H9 (cell line): ENCODE measurements at regions not wholly inside any gene's neighbourhood (a gene's known extent, or its start where the extent isn't known, plus 50 kb on each side); places are given as distances from the start of the nearest gene placed in this dataset.

Experiments used
- DNase-seq: peaks from one replicate; pipeline ENCODE4 v3.0.0-alpha.2; 2017
- H2AFZ ChIP-seq: one replicate; pipeline ENCODE4 v1.6.1; 2013; ENCODE audit warnings: mild to moderate bottlenecking, low read length, control low read depth, moderate library complexity
- H2AK5ac ChIP-seq: 2 replicates; pipeline ENCODE4 v1.6.1; 2013; ENCODE audit warnings: low read length, control low read depth, mixed read lengths; ENCODE audit not compliant: insufficient read length
- H2BK120ac ChIP-seq: one replicate; pipeline ENCODE4 v1.6.1; 2013; ENCODE audit warnings: low read depth, mild to moderate bottlenecking, low read length, control low read depth, inconsistent platforms; ENCODE audit not compliant: poor library complexity, severe bottlenecking
- H2BK12ac ChIP-seq: 2 replicates; pipeline ENCODE4 v1.6.1; 2013; ENCODE audit warnings: low read length, control low read depth, mixed read lengths, low read depth; ENCODE audit not compliant: insufficient read length
- H2BK15ac ChIP-seq: 2 replicates; pipeline ENCODE4 v1.6.1; 2013; ENCODE audit warnings: low read depth, low read length, control low read depth
- H2BK20ac ChIP-seq: one replicate; pipeline ENCODE4 v1.6.1; 2013; ENCODE audit warnings: low read depth, mild to moderate bottlenecking, low read length, control low read depth, inconsistent platforms; ENCODE audit not compliant: poor library complexity, severe bottlenecking
- H2BK5ac ChIP-seq: 2 replicates; pipeline ENCODE4 v1.6.1; 2013; ENCODE audit warnings: low read length, control low read depth, mixed read lengths; ENCODE audit not compliant: insufficient read length
- H3K14ac ChIP-seq: 2 replicates; pipeline ENCODE4 v1.6.1; 2013; ENCODE audit warnings: low read length, control low read depth; ENCODE audit not compliant: insufficient read depth
- H3K18ac ChIP-seq: 2 replicates; pipeline ENCODE4 v1.6.1; 2013; ENCODE audit warnings: low read depth, mild to moderate bottlenecking, mixed read lengths, low read length, control low read depth; ENCODE audit not compliant: insufficient read length
- H3K23ac ChIP-seq: 2 replicates; pipeline ENCODE4 v1.6.1; 2013; ENCODE audit warnings: low read length, control low read depth, mixed read lengths, low read depth; ENCODE audit not compliant: insufficient read length
- H3K23me2 ChIP-seq: 2 replicates; pipeline ENCODE4 v1.6.1; 2013; ENCODE audit warnings: low read depth, mild to moderate bottlenecking, mixed read lengths, low read length, control low read depth; ENCODE audit not compliant: insufficient read length, poor library complexity, severe bottlenecking
- H3K27ac ChIP-seq: 2 replicates; pipeline ENCODE4 v1.5.1; 2013; ENCODE audit warnings: low read length, control low read depth, mixed read lengths, low read depth; ENCODE audit not compliant: insufficient read length
- H3K27me3 ChIP-seq: 2 replicates; pipeline ENCODE4 v1.6.1; 2013; ENCODE audit warnings: low read length, control low read depth, inconsistent platforms; ENCODE audit not compliant: insufficient read depth
- H3K4ac ChIP-seq: 2 replicates; pipeline ENCODE4 v1.6.1; 2013; ENCODE audit warnings: low read depth, mild to moderate bottlenecking, control low read depth, inconsistent platforms, low read length, moderate library complexity
- H3K4me1 ChIP-seq: 2 replicates; pipeline ENCODE4 v1.6.1; 2013; ENCODE audit warnings: low read length, control low read depth, inconsistent platforms; ENCODE audit not compliant: insufficient read depth
- H3K4me2 ChIP-seq: 2 replicates; pipeline ENCODE4 v1.6.1; 2013; ENCODE audit warnings: low read length, control low read depth, mixed read lengths; ENCODE audit not compliant: insufficient read length, insufficient read depth
- H3K56ac ChIP-seq: 2 replicates; pipeline ENCODE4 v1.6.1; 2013; ENCODE audit warnings: low read depth, mild to moderate bottlenecking, mixed read lengths, low read length, control low read depth; ENCODE audit not compliant: insufficient read length
- H3K79me1 ChIP-seq: 2 replicates; pipeline ENCODE4 v1.6.1; 2013; ENCODE audit warnings: low read depth, mild to moderate bottlenecking, moderate library complexity, low read length, control low read depth, inconsistent platforms; ENCODE audit not compliant: insufficient read depth, poor library complexity, severe bottlenecking
- H3K79me2 ChIP-seq: 2 replicates; pipeline ENCODE4 v1.6.1; 2013; ENCODE audit warnings: low read length, control low read depth, inconsistent platforms; ENCODE audit not compliant: insufficient read depth
- H3K9ac ChIP-seq: 2 replicates; pipeline ENCODE4 v1.6.1; 2013; ENCODE audit warnings: low read length, control low read depth, mixed read lengths; ENCODE audit not compliant: insufficient read length; ENCODE audit errors: extremely low read depth
- H3K9me3 ChIP-seq: one replicate; pipeline ENCODE4 v1.6.1; 2013; ENCODE audit warnings: low read depth, low read length, inconsistent platforms; ENCODE audit not compliant: control insufficient read depth
- H3T11ph ChIP-seq: one replicate; pipeline ENCODE4 v1.6.1; 2013; ENCODE audit warnings: mild to moderate bottlenecking, low read length, control low read depth, inconsistent platforms
- H4K20me1 ChIP-seq: one replicate; pipeline ENCODE4 v1.6.1; 2013; ENCODE audit not compliant: control insufficient read depth, insufficient read length, insufficient read depth
- H4K5ac ChIP-seq: 2 replicates; pipeline ENCODE4 v1.6.1; 2013; ENCODE audit warnings: low read depth, mild to moderate bottlenecking, mixed read lengths, low read length, control low read depth; ENCODE audit not compliant: insufficient read length
- H4K8ac ChIP-seq: replicated peaks from 2 replicates; pipeline ENCODE4 v1.6.1; 2013; ENCODE audit warnings: low read length, control low read depth, mixed read lengths, low read depth; ENCODE audit not compliant: insufficient read length
- H4K91ac ChIP-seq: 2 replicates; pipeline ENCODE4 v1.6.1; 2013; ENCODE audit warnings: low read depth, mild to moderate bottlenecking, moderate library complexity, mixed read lengths, low read length, control low read depth; ENCODE audit not compliant: insufficient read length
- H3K27ac Mint-ChIP-seq, 3 experiments: 2 replicates in 2 of 3; 3 replicates in 1 of 3; pipeline ENCODE4 v1.8.0; 2020 to 2021; ENCODE audit warnings: mixed read lengths in 3 of 3, mild to moderate bottlenecking in 1 of 3, moderate library complexity in 1 of 3
- H3K27me3 Mint-ChIP-seq: 2 replicates; pipeline ENCODE4 v1.8.0; 2021; ENCODE audit warnings: low read depth, mild to moderate bottlenecking, moderate library complexity, mixed read lengths
- H3K36me3 Mint-ChIP-seq, 3 experiments: 2 replicates in 2 of 3; 3 replicates in 1 of 3; pipeline ENCODE4 v1.8.0; 2020 to 2021; ENCODE audit warnings: low read depth in 3 of 3, mixed read lengths in 3 of 3; ENCODE audit not compliant: insufficient read depth in 1 of 3
- H3K4me1 Mint-ChIP-seq, 2 experiments: 2 replicates each; pipeline ENCODE4 v1.8.0; 2020; ENCODE audit warnings: mixed read lengths in 2 of 2
- H3K4me3 Mint-ChIP-seq, 2 experiments: 2 replicates in 1 of 2; 3 replicates in 1 of 2; pipeline ENCODE4 v1.8.0; 2020 to 2021; ENCODE audit warnings: mild to moderate bottlenecking in 2 of 2, mixed read lengths in 2 of 2, moderate library complexity in 1 of 2
- H3K9me3 Mint-ChIP-seq, 2 experiments: 2 replicates in 1 of 2; 3 replicates in 1 of 2; pipeline ENCODE4 v1.8.0; 2020; ENCODE audit warnings: mild to moderate bottlenecking in 2 of 2, mixed read lengths in 2 of 2, moderate library complexity in 1 of 2
- WGBS: extraction: QIAGEN DNeasy Blood & Tissue Kit; methylation state at CpG from one replicate; pipeline ENCODE4 v1.1.7; 2013; ENCODE audit warnings: missing lambda C conversion rate, low lambda C conversion rate, mixed read lengths; ENCODE audit not compliant: insufficient read length; ENCODE audit errors: extremely low coverage; 5-methylcytosine and 5-hydroxymethylcytosine counted together
- TF ChIP-seq, protein P1 (sequence below): fragments of 200-600 bp; sonication (generic); conservative IDR thresholded peaks from 3 replicates; pipeline ENCODE4 v1.8.0; 2021; ENCODE audit warnings: antibody characterized with exemption, mild to moderate bottlenecking

DNA sequence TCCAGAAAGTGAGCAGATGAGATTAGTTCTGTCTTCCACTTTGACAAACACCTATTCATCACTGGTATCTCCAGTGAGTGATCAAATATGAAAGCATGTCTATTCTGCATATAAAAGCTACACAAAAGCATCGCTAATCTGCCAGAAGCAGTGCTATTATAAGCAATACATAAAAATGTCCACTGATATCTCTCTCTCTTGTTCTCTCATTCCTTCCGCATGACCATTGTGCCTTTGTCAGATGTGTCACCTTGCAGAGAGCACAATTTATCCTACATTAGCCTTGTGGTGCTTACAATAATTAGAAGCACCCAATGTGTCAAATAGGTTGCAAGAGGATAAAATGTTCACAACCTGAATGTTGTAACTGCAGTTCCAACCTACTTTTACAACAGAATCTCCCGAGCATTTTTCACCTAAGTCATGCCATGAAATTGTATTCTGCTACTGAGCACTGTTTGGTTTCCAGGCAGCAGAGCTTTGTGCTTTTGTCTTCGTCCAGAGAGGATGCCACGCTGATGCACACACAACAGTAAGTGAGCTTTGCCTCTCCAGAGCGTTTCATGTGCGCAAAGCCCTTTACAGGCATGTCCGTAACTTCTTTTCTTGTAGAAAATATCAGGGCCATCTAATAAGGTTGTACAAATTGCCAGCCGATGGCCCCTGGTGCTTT is 198.7 kb upstream of the PLD5 start:
- Mint-ChIP-seq H3K4me3 (no peak overlapping the region), H3K4me1 (no peaks in the 10 kb centered on the region), H3K9me3 (peaks cover 2 to 7% of the 10 kb centered on the region in 2 experiments; a peak in 2 of 5 replicates), H3K36me3 (no peaks in the 10 kb centered on the region; a peak in 2 of 7 replicates), H3K27ac (no peak overlapping the region), H3K27me3 (no peaks in the 10 kb centered on the region)
- Histone ChIP-seq H3K23ac (no peak overlapping the region), H2AFZ (no peak overlapping the region), H3K9ac (no peak overlapping the region), H2BK15ac (no peak overlapping the region), H3K9me3 (no peaks in the 10 kb centered on the region), H4K8ac (no peak overlapping the region), H3K27ac (no peak overlapping the region), H3K4me2 (no peak overlapping the region), H3K27me3 (no peaks in the 10 kb centered on the region), H3K4ac (no peak overlapping the region), H2AK5ac (no peak overlapping the region), H3K18ac (no peak overlapping the region), H2BK12ac (no peak overlapping the region), H3K4me1 (no peaks in the 10 kb centered on the region), H3K56ac (no peak overlapping the region), H4K5ac (no peak overlapping the region), H3K79me1 (no peaks in the 10 kb centered on the region), H2BK20ac (no peak overlapping the region), H2BK5ac (no peak overlapping the region), H2BK120ac (no peak overlapping the region), H3T11ph (no peak overlapping the region), H3K14ac (no peak overlapping the region), H3K23me2 (no peaks in the 10 kb centered on the region), H4K91ac (no peak overlapping the region), H3K79me2 (no peaks in the 10 kb centered on the region), H4K20me1 (no peaks in the 10 kb centered on the region)
- no CpG with 5 or more reads among the region's 9 CpGs for WGBS
- DNase-seq, result no peak
- TF ChIP-seq, protein P1, sequence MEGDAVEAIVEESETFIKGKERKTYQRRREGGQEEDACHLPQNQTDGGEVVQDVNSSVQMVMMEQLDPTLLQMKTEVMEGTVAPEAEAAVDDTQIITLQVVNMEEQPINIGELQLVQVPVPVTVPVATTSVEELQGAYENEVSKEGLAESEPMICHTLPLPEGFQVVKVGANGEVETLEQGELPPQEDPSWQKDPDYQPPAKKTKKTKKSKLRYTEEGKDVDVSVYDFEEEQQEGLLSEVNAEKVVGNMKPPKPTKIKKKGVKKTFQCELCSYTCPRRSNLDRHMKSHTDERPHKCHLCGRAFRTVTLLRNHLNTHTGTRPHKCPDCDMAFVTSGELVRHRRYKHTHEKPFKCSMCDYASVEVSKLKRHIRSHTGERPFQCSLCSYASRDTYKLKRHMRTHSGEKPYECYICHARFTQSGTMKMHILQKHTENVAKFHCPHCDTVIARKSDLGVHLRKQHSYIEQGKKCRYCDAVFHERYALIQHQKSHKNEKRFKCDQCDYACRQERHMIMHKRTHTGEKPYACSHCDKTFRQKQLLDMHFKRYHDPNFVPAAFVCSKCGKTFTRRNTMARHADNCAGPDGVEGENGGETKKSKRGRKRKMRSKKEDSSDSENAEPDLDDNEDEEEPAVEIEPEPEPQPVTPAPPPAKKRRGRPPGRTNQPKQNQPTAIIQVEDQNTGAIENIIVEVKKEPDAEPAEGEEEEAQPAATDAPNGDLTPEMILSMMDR, result no peak
